22Rv1 (cell line): ENCODE measurements at regions not wholly inside any gene's neighbourhood (a gene's known extent, or its start where the extent isn't known, plus 50 kb on each side); places are given as distances from the start of the nearest gene placed in this dataset.

Experiments
- H3K27ac ChIP-seq: fragments of 450-650 bp; 2 replicates; pipeline ENCODE4 v1.5.1; 2017
- CTCF ChIP-seq: fragments of 450-650 bp; IDR thresholded peaks from 2 replicates; pipeline ENCODE4 v1.5.1; 2017; ENCODE audit warnings: mild to moderate bottlenecking
- ZFX ChIP-seq: fragments of 450-650 bp; IDR thresholded peaks from 2 replicates; pipeline ENCODE4 v1.6.1; 2017; ENCODE audit warnings: antibody characterized with exemption, borderline replicate concordance

- TF ChIP-seq ZFX (no peak), CTCF (no peak)
- no peak overlapping the region for H3K27ac ChIP-seq
Observed at GRCh38 chr6:54040545-54040944, 70.7 kb upstream of the MLIP start.

DNA sequence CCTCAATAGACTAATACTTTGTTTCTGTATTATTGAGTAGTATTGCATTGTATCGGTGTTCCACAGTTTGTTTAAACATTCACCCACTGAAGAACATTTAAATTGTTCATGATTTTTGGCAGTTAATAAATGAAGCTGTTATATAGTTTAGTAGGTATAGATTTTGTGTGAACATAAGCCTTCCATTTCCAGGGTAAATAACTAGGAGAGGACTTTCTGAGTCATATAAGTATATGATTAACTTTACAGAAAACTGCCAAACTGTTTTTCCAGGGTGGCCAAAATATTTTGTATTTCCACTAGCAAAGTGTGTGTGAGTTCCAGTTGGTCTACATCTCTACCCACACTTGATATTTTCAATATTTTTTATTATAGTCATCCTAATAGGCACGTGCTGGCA, 70.0 kb upstream of the MLIP start:
- H3K27ac ChIP-seq: no peak overlapping the region
- TF ChIP-seq ZFX (no peak), CTCF (no peak)

- no peak overlapping the region for H3K27ac ChIP-seq
- TF ChIP-seq ZFX (no peak), CTCF (no peak)
Observed at GRCh38 chr6:54043360-54043759, 67.9 kb upstream of the MLIP start.

DNA sequence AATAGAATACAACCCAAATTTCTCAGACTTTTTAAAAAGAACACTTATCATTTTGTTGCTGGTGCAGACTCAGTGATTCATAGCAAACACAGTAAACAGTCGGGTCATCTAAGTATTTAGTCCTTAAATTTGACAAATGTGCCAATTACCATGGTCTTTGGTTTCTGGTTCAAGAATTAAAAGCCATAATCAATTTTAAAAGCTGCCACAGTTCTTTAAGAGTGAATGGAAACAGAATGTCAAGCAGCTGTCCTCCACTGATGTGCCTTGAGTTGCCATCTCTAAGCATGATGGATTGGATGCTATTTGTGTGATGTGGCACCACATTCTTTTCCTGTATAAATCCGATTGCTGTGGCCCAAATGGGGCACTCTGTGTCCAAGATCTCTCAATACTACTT, 67.2 kb upstream of the MLIP start:
- no peak for TF ChIP-seq ZFX
- no peak for TF ChIP-seq CTCF
- no peak overlapping the region for H3K27ac ChIP-seq

DNA sequence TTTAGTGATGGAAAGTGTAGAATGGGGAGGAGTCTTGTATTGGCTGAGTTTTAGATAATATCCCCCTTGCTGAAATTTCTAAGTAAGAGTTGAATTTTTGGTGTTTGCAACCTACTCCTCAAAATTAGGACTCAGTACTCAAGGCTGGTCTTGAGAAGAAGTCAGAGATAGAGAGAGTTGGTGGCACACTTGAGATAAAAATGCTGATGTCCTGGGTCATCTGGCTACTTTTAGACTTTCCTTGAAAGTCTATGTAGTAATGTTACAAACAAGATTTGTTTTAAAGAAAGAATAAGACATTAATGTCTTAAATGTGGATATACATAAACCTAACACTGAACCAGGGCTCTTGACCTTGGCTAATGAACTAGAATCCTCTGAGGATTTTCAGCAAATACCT, 62.5 kb upstream of the MLIP start:
- TF ChIP-seq CTCF: no peak
- no peak for TF ChIP-seq ZFX
- H3K27ac ChIP-seq: no peak overlapping the region

- TF ChIP-seq ZFX (no peak), CTCF (no peak)
- H3K27ac ChIP-seq: no peak overlapping the region
Observed at GRCh38 chr6:54050750-54051149, 60.5 kb upstream of the MLIP start.

DNA sequence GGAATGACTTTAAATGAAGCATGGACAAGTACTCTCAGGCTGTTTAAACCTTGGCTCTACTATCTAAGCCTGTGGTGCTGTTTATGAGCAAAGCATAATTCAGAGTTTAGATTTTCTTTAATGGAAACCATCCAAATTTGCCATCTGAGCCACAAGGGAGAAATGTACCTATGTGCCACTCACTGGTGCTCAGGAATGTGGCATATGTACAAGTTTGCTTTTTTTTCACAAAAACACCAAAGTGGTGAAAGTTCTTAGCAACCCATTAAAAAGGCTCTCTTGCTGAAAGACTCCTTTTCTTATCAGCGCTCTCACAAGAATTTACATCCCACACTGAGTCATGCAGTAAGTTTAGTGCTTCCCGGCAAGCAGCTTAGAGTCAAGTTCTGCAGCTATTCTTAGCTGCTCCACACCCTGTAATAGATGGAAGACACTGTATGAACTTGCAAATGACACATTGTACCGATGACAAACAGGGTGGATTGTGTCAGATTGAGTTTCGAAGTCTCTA, 57.3 kb upstream of the MLIP start:
- no peak overlapping the region for H3K27ac ChIP-seq
- TF ChIP-seq ZFX: no peak
- no peak for TF ChIP-seq CTCF
